ENCODE measurements at regions not wholly inside any gene's neighbourhood (a gene's known extent, or its start where the extent isn't known, plus 50 kb on each side); places are given as distances from the start of the nearest gene placed in this dataset.

DNA sequence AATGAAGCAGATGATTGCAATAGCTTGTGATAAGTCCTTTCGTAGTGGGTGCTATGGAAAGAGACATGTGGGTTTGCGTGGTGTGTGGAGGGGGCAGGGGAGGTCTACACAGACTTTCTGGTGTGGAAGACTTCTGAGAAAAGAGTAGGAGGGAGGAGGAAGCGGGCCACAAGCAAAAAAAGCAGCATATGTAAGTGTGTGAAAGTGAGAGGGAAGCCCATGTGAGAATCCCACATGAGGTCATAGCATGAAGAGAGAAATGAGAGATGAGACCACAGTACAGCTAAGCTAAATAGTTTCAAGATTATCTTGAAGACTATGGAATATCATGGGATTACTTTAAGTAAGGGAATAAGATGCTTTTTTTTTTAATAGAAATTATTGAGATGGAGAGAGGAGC lies 2039.9 kb upstream of the TENM3 start:
- no peak for DNase-seq

- DNase-seq, result no peak
Measured at GRCh38 chr4:180205276-180205675, 2037.9 kb upstream of the TENM3 start.

- no peak for DNase-seq
Measured at GRCh38 chr4:180207921-180208320, 2035.3 kb upstream of the TENM3 start.

DNA sequence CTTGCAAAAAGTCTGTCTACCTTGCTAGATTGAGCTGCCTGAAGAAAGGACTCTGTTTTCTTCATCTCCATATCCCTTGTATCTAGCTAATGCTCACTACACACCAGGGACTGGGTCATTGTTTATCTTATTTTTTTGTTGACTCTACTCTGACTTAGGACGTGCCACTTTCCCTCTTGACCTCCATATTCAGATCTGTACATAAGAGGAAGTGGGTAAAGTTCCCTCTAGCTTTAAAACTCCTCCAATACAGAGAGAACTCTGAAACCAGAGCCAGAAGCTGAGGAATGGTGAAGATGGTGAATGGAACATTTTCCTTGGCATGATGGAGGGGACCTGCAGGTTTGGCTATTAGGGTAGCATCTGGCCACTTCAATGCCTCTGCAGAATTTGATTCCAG lies 2026.1 kb upstream of the TENM3 start:
- DNase-seq, result no peak

DNA sequence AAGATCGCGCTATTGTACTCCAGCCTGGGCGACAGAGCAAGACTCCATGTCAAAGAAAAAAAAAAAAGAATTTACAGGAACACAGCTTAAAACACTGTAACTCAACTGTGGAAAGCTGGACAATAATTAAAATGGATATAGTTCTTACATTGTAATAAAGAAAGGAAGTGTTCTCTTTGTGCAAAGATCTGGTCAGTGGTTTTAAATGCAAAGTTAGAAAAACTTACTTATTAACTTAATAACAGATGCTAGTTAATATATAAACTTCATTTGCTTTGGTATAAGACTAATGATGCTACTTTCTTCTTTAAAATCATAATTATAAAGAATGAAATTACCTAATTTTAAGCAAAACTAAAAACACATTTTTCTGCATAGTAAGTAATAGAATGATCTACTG lies 2024.1 kb upstream of the TENM3 start:
- DNase-seq, result no peak

GRCh38 chr4:180225977-180226376 lies 2017.2 kb upstream of the TENM3 start:
- DNase-seq, result no peak

DNA sequence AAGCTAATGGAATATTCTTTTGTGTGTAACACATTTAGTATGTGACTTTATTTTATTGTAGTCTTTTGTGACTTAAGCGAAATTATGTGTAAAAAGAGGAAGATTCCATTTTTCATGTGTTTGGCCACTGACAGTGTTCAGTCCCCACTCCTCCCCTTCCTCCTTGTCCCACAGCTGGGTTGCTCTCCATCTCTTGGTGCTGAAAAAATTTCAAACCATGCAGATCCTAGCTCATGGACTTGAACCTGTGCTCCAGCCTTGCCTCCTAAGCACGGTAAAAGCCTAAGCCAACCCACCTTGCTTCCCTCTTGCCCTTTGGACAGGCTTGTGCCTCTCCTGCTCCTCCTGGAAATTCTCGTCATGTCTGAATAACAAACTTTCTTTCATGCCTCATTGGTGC lies 2008.5 kb upstream of the TENM3 start:
- no peak for DNase-seq

DNA sequence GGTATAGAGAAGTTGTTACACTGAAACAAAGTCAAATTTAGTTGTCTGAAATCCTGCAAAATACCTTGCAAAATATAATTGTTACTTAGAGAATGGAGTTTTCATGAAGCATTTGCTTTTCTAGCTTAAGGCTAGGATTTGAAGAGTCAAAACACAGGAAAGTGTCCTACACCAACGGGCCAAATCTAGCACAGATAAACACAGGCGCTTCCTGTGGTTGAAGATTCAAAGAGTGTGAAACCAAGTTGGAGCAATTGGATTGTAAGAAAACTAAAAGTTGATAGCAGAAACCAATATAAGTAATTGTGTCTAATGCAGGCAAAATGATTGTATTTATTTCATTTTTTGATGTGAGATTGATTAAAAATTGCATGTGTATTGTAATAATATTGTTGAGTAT lies 2002.5 kb upstream of the TENM3 start:
- DNase-seq, result no peak

- no peak for DNase-seq
Measured at GRCh38 chr4:180253419-180253818, 1989.8 kb upstream of the TENM3 start.

DNA sequence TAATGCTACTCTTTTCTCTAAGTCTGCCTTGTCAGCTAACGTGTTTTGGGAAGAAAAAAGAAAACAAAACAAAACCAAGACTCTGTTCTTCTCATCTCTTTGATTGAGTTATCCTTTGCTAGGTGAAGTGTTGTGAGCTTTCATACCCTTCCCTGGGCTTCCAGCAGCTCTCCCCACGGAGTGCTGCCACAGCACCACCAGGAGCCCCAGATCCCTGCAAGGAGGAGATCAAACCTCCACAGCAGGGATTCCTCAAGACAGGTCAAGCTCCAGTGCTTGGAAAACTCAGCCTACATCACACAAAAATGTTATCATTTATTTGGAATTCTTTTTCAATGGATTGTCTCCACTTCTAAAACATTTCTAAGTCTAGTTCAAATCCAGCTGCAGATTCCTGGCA lies 1981.9 kb upstream of the TENM3 start:
- DNase-seq, result no peak

GRCh38 chr4:180280076-180280475 lies 1963.1 kb upstream of the TENM3 start:
- DNase-seq, result peak in 1 of 3 experiments; percentile 24

GRCh38 chr4:180280726-180281297 lies 1962.4 kb upstream of the TENM3 start:
- DNase-seq, result peak; percentile 16 to 79 (median 41)

DNA sequence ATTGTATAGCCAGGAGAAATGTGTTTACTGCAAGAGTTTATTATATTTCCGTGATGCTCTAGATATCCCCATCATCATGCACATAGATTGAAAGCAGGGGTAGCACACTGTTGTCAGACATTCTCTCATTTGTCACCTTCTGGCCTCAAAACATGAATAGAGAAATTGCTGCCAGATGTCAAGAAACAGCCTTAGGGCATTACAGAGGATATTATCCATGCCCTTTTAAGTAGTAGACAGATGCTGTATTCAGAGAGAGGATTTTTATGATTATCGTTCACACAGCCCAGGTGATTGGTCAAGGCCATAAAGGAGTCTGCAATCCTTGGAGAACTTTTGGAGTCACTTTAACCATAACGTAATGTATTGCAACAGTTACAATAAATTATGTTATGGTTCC lies 1961.5 kb upstream of the TENM3 start:
- peak in 2 of 3 experiments; percentile 67 to 95 for DNase-seq

GRCh38 chr4:180284267-180284666 lies 1958.9 kb upstream of the TENM3 start:
- no peak for DNase-seq

- DNase-seq, result no peak
Measured at GRCh38 chr4:180285796-180286195, 1957.4 kb upstream of the TENM3 start.

DNA sequence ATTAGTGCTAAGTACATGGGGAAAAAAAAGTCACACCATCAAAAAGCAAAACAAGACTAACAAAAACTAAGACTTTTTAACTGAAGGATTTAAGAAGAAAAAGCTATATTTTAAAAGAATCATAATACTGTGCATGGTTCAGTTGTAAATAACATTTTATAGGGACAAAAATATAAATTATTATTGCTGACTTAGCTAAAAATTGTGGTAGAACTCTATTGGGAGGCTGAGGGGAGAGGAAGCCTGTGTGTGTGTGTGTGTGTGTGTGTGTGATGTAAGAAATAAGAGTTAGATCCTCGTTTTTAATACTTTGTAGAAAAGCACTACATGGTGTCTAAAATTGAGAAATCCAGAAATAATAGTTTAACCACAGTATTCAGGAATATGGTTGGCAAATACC lies 1950.9 kb upstream of the TENM3 start:
- no peak for DNase-seq

GRCh38 chr4:180296036-180296599 lies 1947.1 kb upstream of the TENM3 start:
- no peak for DNase-seq

DNA sequence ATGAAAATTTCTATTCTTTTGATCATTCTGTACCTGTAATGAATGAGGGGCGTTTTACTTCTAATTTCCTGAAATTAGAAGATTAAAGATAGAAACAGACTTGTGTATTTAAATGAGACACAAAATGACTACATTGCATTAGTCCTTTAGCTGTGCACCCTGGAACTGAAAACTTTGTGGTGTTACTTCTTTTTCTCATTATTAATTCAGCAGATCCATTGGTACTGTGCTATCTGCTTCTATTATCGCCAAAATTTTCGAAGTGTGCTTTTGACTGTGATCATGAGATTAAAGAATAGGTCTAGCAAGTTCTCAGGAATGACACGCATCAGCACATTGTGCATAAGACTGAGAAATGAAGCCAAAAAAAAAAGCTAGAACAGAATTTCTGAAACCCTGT lies 1938.9 kb upstream of the TENM3 start:
- no peak for DNase-seq

- no peak for DNase-seq
Measured at GRCh38 chr4:180310616-180311015, 1932.6 kb upstream of the TENM3 start.

- DNase-seq, result no peak
Measured at GRCh38 chr4:180314972-180315371, 1928.2 kb upstream of the TENM3 start.

DNA sequence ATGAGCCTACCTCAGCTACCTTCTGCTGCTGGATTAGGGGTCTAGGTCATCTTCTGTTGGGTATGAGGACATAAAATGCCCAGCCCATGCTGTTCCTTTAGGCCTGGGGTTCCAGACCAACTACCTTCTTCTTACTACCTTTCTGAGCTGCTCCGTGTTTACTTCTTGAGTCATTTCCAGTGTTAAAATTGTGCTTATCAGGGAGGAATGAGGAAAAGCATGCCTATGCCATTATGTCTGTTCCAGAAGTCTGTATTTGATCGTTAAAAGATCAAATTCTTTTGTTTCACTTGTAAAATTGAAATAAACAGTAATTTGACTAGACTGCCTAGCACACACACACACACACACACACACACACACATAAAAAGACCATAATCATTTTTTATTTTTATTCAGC lies 1912.7 kb upstream of the TENM3 start:
- no peak for DNase-seq

- DNase-seq, result no peak
Measured at GRCh38 chr4:180333162-180333561, 1910.0 kb upstream of the TENM3 start.

- no peak for DNase-seq
Measured at GRCh38 chr4:180335566-180335965, 1907.6 kb upstream of the TENM3 start.

DNA sequence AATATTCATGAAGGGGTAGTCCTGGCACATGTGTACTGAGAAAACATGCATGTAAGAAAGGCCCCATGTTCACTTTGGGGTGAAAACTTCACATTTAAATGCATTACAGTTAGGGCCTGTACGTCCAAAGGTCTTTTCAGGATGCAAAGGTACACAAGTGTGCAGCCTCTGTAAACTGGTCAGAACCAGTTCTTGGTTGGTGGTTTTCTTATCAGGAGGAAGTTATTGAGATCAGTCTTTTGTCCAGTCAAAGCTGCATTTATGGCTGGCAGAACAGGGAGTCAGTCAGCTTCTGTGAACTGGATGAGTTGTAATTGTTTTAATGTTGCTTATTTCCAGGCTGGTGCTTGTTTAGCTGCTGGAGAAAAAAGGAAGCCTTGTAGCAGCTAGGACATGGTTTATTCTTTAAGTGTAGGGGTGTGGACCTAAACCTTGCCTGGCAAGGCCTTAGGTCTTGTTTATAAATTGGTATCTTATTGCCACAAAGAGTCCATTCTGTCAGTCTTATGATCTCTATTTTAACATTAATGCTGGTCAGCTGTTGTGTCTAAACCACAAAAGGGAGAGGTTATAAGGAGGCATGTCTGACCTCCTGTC lies 1906.6 kb upstream of the TENM3 start:
- DNase-seq, result no peak

GRCh38 chr4:180341926-180342325 lies 1901.3 kb upstream of the TENM3 start:
- no peak for DNase-seq
